Esophagus squamous epithelium (tissue), 4 donors: ENCODE measurements at regions not wholly inside any gene's neighbourhood (a gene's known extent, or its start where the extent isn't known, plus 50 kb on each side); places are given as distances from the start of the nearest gene placed in this dataset.

ENCODE experiments used
- CTCF ChIP-seq, 6 experiments: fragments of 450-650 bp in 4 of 6; fragments of 200-600 bp in 2 of 6; sonication (generic) in 2 of 6; IDR thresholded peaks; one replicate each; pipeline ENCODE4 v1.5.1; 2016 to 2019; ENCODE audit warnings: antibody characterized with exemption in 6 of 6, mild to moderate bottlenecking in 4 of 6, moderate library complexity in 4 of 6
- POLR2A ChIP-seq, 4 donors: fragments of 450-650 bp; IDR thresholded peaks; one replicate each; pipeline ENCODE4 v1.6.1; 2017; ENCODE audit warnings: antibody characterized with exemption in 4 of 4, mild to moderate bottlenecking in 4 of 4, moderate library complexity in 3 of 4

GRCh38 chr12:84484798-84485197 lies 427.8 kb downstream of the SLC6A15 start:
- TF ChIP-seq POLR2A (IDR thresholded peaks at IDR 0.05) = no peak
- no peak for TF ChIP-seq CTCF (IDR thresholded peaks at IDR 0.05)
